AG20443 (cell line): ENCODE measurements at regions not wholly inside any gene's neighbourhood (a gene's known extent, or its start where the extent isn't known, plus 50 kb on each side); places are given as distances from the start of the nearest gene placed in this dataset.
A peak's percentile ranks its signal among the peaks of the same experiment; 100 is the strongest.

Source experiments
- DNase-seq: peaks from one replicate; pipeline ENCODE4 v3.0.0; 2012; ENCODE audit warnings: low spot score, mixed read lengths

DNA sequence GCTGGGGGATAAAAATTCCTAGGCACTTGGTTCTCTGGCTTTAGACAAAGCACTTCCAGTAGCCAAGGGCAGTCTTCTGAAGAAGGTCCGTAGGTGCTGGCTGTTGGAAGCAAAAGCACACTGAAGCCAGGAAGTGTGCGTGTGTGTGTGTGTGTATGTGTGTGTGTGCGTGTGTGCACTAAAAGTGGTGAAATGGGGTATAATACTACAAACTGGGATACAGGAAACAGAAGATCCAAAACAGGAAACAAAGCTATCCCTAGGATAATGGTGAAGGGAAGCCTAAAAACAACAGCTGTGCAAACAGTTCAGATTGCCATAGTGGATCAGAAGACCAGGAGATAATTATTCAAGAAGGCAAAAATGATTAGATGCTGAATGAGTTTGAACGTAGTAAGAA lies 103.4 kb downstream of the IL20RB start:
- DNase-seq: no peak

DNA sequence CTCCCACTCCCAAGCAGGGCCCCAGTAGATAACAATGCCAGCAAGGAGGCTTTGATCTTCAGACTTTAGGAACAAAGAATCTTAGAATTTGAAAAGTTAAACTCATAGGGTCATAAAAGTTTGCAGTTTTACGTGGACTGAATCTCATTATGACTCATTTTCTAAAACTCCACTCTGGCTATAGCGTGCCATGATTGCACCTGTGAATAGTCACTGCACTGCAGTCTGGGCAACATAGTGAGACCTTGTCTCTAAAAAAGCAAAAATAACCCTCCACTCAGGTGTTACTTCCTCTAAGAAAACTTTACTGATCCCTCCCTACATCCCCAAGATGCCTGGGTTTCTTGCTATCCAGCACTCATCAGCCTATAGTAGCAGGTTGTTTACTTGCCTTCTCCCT lies 104.5 kb downstream of the IL20RB start:
- no peak for DNase-seq

DNA sequence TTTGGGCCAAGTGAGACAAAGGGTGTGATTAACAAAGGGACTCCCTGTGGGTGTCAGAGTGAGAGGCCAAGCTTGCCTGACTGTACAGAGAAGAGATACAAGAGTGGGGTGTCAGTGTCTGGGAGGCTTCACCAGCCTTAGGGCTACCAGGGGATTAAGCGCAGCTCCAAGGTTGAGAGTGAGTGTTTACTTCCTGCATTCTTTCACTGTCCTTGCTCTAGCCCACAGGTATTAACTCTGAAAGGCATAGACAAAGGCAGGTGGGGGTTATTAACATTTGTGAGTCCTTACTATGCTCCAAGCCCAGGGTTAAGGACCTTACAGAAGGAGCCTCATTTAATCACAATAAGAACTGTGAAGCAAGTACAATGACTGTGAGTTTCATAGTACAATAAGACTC lies 107.6 kb downstream of the IL20RB start:
- no peak for DNase-seq

DNA sequence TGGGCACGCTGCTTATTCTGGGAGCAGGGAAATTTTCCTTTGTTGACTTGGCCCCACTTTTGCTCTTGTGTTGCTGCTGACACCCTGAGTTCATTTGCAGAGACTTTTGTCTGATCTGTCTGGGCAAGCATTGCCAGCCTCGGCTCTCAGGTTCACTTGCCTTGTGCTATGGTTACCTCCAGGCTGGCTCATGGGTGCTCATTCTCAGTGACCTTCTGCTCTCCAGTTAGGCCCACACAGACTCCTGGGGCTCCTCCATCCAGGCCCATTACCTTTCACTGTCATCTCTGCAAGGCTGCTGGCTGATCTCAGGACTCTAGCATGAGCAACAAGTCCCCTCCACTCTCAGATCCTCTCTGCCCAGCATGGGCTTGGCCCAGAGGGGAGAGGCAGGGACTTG lies 108.3 kb downstream of the IL20RB start:
- DNase-seq: no peak

DNA sequence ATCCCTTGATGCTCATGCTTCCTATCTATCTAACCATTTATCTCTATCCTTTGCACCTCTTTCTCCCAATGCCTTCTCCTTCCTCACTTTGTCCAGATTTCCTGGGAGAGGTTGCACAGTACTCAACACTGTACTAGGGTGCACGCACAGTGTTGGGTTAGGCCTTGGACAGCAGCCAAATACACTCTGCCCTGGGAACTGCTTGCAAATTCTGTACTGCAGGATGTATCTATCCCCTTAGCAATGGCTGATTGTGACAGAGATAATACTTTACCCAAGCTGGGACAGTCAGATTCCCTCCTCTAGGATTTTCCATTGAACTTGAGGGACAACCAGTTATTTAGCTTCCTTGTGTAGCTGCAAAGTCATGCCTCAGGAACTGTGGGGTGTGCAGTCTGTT lies 113.3 kb downstream of the IL20RB start:
- no peak for DNase-seq

DNA sequence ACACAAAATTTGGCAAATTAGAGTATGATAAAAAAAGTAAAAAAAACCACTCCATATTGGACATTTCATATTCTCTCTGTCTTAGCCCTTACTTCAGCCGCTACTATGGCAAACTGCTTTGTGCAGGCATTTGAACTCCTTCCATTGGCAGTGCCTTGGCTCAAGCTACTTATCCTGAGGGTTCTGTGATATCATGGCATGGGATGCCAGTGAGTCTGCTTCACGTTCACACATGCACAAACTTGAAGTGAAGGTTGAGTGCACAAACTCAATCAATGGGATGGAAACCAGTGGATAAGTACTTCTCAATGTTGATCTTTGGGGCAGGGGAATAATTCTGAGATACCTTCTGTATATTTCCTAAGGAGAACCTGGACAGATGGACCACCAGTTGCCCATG lies 117.2 kb downstream of the IL20RB start:
- no peak for DNase-seq

DNA sequence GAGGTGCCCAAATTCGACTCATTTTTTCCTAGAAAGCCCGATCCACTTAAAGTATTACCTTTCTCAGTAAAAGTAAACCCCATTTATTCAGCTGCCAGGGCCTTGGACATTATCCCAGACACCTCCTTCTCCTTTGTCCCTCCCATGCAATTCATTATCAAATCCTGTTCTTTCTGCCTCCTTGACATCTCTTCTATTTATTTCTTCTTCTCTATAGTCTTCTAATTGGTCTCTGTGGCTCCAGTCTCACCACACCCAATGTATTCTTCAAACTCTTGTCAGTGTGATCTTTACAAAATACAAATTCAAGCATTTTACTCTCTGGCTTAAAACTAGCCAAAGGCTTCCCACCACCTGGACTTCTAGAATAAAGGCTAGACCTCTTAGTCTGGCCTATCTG lies 120.3 kb downstream of the IL20RB start:
- no peak for DNase-seq

DNA sequence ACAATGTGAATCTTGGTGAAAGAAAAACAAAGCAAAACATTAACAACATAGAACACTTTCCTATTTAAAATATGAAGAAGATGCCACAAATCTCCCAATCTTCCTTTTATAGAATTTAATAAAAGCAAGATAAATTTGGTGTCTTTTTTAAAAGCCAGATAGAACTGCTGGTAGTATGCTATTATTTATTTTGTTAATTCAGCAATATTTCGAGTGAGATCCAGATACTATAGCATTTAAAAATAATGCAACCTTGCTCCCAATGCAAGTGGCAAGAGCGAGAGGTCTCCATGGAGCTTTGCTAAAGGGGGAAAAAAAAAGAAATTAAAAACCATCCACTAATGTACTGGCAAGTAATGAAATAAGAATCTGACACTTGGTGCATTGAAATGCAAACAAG lies 121.8 kb downstream of the IL20RB start:
- DNase-seq: no peak

DNA sequence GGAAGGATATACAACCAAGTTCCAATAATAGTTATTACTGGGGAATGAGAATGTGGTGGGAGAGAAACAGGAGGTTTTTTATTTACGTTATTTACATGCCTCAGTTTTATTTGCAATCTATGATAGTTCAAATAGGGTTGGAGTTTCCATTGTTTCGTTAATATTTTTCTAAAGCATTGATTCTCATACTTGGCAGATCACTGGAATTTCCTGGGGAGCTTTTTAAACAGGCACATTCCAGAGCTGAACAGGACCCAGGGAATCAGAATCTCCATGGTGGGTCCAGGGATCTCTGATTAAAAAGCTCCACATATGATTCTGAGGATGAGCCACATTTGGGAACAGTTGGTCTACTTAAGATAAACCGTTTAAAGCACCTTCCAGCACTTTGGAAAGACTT lies 123.9 kb downstream of the IL20RB start:
- DNase-seq: no peak

DNA sequence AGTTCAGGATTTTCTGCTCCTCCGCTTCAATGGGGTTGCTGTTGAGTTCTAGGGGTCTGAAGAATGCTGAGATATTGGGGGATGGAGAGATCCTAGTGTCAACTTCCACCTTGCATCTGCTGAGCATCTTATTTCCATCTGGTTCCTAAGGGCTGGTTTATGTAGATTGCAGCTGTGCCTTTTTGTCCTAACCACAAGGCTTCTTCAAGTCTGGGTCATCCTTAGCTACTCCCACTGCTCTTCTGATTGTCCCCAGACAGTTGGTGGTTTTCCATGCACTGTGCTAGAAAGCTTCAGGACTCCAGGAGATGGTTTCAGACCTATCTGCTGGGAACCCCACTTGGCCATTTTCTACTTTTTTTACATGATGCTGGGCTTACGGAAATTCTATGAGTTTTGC lies 125.0 kb downstream of the IL20RB start:
- DNase-seq: no peak

DNA sequence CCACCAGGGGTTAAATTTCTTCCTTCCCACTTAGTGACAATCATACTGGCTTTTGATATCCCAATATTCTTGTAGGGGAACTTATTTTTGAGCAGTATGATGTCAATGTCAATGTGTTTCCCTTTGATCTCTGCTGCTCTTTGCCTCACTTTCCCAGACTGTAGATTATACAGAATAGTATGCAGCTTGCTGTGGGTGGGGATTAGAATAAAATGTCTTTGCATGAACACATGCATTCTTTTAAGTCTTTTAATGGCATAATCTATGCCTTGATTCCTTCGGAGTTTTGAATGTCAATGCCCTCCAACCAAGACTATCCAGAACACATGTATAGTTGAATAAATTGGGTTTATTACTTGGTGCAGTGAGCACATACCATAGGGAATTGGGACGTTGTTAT lies 125.5 kb downstream of the IL20RB start:
- DNase-seq: no peak

DNA sequence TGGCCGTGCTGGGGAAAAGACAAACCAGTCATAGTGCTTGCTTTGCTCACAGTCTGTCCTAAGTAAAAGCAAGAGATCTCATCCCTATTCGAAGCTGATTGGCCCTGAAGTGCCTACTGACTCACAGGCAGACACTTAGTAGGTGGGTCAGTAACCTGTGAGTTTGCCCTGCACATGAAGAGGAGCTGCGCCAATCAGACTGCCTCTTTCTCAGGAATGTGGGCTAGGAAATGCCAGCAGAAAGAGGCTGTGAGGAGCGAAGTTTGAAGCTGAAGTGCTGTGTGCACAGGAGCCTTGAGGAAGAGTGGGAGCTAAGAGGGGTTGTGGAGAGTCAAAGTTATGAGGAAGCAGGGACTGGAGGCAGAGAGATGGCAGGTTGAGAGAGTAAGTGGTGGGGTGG lies 126.8 kb downstream of the IL20RB start:
- no peak for DNase-seq

DNA sequence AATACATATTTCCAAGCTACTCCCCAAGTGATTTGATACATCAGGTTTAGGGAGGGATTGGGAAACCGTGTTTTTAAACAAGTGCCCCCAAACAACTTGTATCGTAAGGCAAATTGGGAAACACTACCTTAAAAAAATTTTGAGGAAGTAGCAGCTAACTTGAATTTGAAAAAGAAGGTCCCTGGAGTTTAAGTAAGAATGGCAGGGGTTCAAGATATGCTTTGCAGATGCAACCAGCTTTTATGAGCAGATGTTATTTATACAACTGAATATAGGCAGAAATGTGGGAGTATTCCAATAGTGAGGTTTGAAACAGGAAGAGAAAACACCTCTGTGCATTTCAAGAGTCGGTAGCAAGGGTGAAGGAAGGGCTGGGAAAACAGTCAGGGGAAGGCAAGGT lies 139.6 kb downstream of the IL20RB start:
- DNase-seq: no peak

DNA sequence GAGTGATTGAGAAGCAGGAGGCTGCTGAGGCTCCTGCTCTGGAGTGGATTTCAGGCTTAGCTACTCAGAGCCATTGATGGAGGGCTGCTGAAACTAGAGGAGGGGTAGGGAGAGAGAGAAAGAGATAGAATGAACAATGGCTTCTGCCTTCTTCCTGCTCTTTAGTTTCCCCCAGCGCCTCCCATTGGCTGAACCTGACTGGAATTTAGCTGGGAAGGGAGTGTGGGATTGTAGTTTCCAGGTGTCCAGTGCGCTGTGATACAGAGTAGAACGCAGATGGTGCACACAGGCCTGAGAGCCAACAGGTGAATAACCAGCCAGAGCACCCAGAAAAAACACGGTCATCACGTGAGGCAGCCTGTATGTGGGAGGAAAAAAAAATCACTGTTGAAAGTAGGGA lies 140.1 kb downstream of the IL20RB start:
- DNase-seq: no peak

DNA sequence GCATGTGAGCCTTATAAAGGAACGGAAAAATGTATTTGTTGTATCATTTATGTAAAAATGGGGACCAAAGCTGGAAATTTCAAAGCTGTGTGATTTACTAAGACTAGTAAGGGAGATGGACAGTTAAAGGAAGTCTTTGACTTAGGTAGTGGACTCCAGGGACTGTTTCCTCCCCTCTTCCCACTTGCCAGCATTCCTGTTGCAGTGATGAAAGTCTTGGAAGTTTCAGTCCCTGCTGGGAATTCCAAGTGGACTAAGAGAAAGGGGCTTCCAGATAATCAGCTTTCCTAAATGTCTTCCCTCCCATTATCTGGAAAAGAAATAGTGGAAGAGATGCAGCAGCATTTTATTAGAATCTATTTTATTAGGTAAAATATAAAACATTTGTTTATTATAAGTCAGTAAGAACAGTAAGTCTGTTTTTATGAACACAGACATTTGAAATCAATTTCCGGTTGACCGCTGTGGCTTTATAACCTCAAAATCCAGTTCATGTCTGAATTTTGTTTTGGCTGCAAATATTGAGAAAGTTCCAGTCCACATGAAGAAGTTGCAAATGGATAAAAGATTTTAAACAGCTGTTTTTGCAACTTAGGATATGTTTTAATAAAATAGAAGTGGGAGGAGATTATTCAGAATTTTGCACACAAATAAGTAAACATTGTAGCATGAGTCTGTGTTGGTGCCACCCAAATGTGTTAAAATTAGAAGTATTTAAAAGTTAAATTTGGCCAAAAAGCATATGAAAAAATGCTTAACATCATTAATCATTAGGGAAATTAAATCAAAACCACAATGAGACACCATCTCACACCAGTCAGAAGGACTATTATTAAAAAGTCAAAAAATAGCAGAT lies 141.8 kb downstream of the IL20RB start:
- DNase-seq: no peak

DNA sequence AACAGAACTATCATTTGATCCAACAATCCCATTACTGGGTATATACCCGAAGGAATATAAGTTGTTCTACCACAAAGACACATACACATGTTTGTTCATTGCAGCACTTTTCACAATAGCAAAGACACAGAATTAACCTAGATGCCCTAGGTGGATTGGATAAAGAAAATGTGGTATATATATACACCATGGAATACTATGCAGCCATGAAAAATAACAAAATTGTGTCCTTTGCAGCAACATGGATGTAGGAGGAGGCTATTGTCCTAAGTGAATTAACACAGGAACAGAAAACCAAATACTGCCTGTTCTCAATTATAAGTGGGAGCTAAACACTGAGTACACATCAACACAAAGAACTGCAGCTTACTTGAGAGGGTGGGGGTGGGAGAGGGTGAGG lies 142.5 kb downstream of the IL20RB start:
- DNase-seq: no peak

DNA sequence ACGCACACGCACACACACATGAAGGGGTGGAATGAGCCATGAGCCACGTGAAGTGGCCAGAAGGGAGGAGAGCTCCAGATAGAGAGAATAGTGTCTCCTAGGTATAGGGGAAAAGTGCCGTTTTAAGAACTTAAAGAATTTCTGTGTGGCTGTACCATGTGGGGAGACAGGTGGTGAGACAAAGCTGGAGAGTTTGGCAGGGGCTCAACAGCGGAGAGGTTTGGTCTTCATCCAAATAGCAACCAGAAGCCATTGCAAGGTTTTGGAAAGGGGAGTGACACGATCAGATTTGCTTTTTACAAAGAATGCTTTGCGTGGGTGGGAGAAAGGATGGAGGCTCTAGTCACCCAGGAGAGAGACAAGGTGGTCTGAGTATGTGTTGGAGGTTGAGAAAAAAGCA lies 146.0 kb downstream of the IL20RB start:
- DNase-seq: no peak

DNA sequence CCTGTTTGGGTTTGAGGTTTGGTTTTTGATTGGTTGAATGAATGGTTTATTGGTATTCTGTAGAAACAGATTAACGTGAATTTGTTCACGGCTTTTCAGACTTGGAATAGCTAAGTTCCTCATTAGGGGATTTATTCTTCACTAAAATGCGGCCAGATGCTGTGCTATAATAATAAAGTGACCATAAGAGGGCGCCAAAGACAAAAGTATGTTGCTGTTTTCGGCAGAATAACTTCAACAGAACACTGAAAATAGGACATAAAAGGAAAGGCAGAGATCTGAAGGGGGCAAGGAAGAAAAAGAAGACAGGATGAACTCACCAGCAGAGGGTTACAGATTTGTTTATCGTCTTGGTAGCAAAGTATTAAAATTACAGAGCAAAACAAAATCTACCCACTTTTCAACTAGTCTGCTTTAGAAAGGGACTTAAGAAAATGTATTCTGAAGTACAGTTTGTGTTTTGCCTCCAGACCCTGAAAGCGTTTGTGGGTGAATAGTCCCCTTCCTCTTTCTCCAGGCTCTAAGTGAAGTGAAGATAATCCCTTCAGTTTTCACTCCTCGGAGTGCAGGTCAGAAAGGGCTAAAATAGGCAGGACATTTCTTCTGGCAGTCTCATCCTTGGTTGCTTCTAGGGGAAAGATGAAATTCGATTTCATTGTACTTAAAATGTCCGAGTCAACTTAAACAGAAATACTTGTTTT lies 147.6 kb downstream of the IL20RB start:
- DNase-seq: peak; percentile 62

DNA sequence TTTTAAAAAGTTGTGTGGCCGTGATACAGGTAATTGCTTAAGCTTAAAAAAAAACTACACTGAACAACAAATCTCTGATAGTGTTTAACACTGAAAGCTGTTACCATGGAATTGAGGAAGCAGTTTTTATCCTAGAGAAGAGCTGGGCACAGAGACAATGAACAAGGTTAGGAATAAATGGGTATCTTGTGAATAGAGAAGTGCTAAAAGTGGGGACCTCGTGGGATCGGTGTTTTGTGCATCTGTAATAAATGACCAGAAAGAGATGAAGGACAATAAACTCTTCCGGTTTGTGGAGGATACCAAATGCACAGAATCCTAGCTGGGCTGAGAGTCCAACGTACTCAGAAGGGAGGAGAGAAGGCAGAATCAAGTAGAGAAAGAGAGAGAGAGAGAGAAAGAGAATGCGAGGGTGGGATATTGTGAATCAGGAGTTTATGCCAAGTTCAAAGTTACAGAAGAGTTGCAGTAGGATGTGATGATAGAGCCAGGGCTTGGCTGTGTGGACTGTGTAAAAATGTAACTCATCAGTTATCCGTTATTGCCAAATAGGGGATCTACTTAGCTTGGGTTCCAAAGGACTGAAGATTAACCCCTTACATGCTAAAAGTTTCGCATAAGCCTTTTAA lies 148.9 kb downstream of the IL20RB start:
- DNase-seq: no peak

DNA sequence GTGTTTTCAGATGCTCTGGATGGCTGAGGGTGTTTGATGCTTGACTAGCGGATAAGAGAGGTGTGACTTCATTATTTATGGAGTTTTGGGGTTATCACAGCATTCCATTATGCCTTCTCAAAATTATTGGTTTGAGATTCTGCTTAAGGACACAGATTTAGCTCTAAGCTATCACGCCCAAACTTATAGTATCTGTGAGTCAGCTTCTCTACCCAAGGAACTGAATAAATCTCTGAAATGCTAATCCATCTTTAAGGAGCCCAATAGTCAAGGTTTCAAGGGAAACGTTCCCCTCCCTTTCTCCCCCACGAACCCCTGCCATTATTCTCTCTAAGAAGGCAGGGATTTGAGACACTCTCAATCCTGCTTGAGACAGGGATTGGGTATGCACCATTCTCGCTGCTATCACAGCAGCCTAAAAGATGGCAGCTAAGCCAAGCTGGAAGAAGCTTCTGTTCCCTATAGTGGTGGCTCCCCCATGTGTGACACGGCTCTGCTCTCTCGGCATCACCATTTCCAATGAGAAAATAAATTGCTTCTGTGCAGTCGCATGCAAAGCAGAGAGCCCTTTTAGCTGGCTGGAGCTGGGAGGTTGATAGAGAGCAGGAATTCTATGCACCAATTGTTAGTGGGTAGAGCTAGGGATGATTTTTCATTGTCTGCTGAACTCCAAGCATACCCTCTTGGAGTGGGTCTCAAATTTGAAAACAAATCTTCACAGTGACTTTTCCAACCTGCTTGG lies 151.1 kb downstream of the IL20RB start:
- DNase-seq: no peak

DNA sequence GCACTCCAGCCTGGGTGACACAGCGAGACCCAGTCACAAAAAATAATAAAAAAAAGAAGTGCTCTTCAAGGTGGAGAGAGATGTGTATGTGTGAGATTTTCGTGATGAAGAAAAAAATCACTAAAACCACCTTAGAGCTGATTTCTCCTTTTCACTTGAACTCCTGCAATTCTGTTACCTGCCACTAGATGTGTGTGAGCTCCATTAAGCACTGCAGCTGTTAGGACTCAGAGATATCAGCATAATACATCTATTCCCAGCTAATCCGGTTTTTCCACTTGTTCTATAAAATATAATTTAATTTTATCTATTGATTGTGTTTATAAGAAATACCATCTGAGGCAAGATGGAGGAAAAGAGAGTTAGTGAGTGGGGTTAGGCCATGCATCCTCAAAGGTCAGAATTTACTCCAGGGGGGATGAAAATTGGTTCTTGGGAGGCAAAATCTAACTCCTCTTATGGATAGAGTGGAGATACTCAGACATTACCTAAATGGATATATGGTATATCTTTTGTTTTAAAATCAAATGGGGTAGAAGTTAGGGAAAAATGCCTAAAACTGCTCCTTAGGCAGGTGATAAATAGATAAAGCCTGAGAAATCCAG lies 152.7 kb downstream of the IL20RB start:
- DNase-seq: peak; percentile 59

DNA sequence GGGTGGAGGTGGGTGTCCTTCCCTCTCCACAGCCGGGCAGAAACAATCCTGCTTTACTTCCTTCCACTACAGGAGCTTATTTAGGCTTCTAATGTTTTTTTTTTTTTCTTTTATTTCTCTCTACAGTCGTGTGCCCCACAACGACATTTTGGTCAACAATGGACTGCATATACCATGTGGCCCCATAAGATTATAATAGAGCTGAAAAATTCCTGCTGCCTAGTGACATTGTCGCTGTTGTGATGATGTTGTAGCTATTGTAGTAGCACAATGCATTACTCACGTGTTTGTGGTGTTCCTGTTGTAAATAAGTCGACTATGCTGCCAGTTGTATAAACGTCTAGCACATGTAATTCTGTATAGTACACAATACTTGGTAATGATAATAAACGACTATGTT lies 153.7 kb downstream of the IL20RB start:
- no peak for DNase-seq
